BE2C (cell line): ENCODE measurements at regions not wholly inside any gene's neighbourhood (a gene's known extent, or its start where the extent isn't known, plus 50 kb on each side); places are given as distances from the start of the nearest gene placed in this dataset.

Source experiments
- DNase-seq: peaks from one replicate; pipeline ENCODE4 v3.0.0-alpha.2; 2020
- H3K27me3 ChIP-seq: fragments of 250-450 bp; sonication (Bioruptor Pico); 2 replicates; pipeline ENCODE4 v1.5.1; 2020; ENCODE audit warnings: mild to moderate bottlenecking
- H3K36me3 ChIP-seq: fragments of 250-450 bp; sonication (Bioruptor Pico); 2 replicates; pipeline ENCODE4 v1.5.1; 2020; ENCODE audit warnings: mild to moderate bottlenecking
- H3K4me1 ChIP-seq: fragments of 250-450 bp; sonication (Bioruptor Pico); 2 replicates; pipeline ENCODE4 v1.5.1; 2020
- H3K4me3 ChIP-seq: 2 replicates; pipeline ENCODE4 v1.5.1; 2011; ENCODE audit warnings: low read depth, low read length
- H3K9me3 ChIP-seq: fragments of 250-450 bp; sonication (Bioruptor Pico); 2 replicates; pipeline ENCODE4 v1.5.1; 2020
- CTCF ChIP-seq: IDR thresholded peaks from 2 replicates; pipeline ENCODE4 v1.5.1; 2012; ENCODE audit warnings: mild to moderate bottlenecking, low read depth, low read length

- Histone ChIP-seq H3K4me1 (no peaks in the 10 kb centered on the region), H3K4me3 (no peak overlapping the region), H3K9me3 (no peaks in the 10 kb centered on the region), H3K36me3 (no peaks in the 10 kb centered on the region), H3K27me3 (no peaks in the 10 kb centered on the region)
- no peak for TF ChIP-seq CTCF
- no peak for DNase-seq
Measured at GRCh38 chr21:27366646-27367235, 399.9 kb upstream of the ADAMTS5 start.

GRCh38 chr21:27366036-27366435, 399.1 kb upstream of the ADAMTS5 start:
- H3K4me1 ChIP-seq, result no peaks in the 10 kb centered on the region
- no peak overlapping the region for H3K4me3 ChIP-seq
- no peak for DNase-seq
- H3K36me3 ChIP-seq, result no peaks in the 10 kb centered on the region
- no peak for TF ChIP-seq CTCF
- H3K9me3 ChIP-seq, result no peaks in the 10 kb centered on the region
- H3K27me3 ChIP-seq, result no peaks in the 10 kb centered on the region

GRCh38 chr21:27365394-27365793, 398.5 kb upstream of the ADAMTS5 start:
- H3K4me3 ChIP-seq, result no peak overlapping the region
- H3K36me3 ChIP-seq, result no peaks in the 10 kb centered on the region
- no peaks in the 10 kb centered on the region for H3K9me3 ChIP-seq
- no peaks in the 10 kb centered on the region for H3K27me3 ChIP-seq
- DNase-seq, result no peak
- no peaks in the 10 kb centered on the region for H3K4me1 ChIP-seq
- TF ChIP-seq CTCF, result no peak

GRCh38 chr21:27363719-27364477, 397.0 kb upstream of the ADAMTS5 start:
- no peak for TF ChIP-seq CTCF
- Histone ChIP-seq H3K36me3 (no peaks in the 10 kb centered on the region), H3K4me3 (no peak overlapping the region), H3K9me3 (no peaks in the 10 kb centered on the region), H3K4me1 (no peaks in the 10 kb centered on the region), H3K27me3 (no peaks in the 10 kb centered on the region)
- DNase-seq, result no peak

- TF ChIP-seq CTCF, result peak; percentile 57
- Histone ChIP-seq H3K9me3 (no peaks in the 10 kb centered on the region), H3K27me3 (no peaks in the 10 kb centered on the region), H3K36me3 (no peaks in the 10 kb centered on the region), H3K4me1 (no peaks in the 10 kb centered on the region), H3K4me3 (no peak overlapping the region)
- DNase-seq, result no peak
Measured at GRCh38 chr21:27362249-27362648, 395.4 kb upstream of the ADAMTS5 start.

- Histone ChIP-seq H3K4me1 (no peaks in the 10 kb centered on the region), H3K27me3 (no peaks in the 10 kb centered on the region), H3K4me3 (no peak overlapping the region), H3K36me3 (no peaks in the 10 kb centered on the region), H3K9me3 (no peaks in the 10 kb centered on the region)
- DNase-seq, result no peak
- no peak for TF ChIP-seq CTCF
Measured at GRCh38 chr21:27359141-27359540, 392.3 kb upstream of the ADAMTS5 start.
